ENCODE measurements at regions not wholly inside any gene's neighbourhood (a gene's known extent, or its start where the extent isn't known, plus 50 kb on each side); places are given as distances from the start of the nearest gene placed in this dataset.

DNA sequence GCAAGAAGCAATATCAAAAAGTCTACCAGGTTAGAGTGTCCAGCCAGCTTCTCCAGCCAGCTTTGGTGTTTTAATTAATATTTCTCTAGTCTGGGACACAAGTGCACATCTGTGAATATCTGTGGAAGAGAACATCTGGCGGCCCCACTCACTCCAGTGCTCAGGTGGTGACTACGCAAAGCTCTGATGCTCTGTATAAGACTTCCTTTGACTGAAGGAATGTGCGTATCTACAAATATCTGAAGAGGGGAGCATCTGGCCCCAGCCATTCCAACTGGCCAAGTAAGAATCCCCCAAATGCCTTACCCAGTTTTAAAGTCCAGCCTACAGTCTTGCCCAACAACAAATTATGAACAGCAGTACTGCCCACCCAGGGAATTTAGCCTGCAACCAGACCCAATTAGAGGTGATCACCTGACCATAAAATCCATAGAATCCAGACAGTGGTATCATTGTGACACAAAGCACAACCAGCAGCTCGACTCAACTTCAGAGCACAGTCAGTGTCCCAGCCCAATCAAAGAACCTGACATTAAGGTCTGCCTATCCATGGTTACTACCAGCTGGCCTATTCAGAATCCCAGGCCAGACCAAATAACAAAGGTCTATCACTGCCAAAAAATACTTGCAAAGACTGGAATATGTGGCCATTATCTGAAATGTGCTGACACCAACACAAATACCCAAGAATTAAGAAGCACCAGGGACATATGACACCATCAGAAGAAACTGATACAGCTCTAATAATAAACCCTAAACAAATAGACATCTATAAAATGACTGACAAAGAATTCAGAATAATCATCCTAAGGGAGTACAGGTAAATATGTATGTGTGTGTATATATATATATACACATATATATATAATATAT lies 76.1 kb upstream of the MANEA start:
- no peak for DNase-seq (ENCODE audit: low read depth)

DNA sequence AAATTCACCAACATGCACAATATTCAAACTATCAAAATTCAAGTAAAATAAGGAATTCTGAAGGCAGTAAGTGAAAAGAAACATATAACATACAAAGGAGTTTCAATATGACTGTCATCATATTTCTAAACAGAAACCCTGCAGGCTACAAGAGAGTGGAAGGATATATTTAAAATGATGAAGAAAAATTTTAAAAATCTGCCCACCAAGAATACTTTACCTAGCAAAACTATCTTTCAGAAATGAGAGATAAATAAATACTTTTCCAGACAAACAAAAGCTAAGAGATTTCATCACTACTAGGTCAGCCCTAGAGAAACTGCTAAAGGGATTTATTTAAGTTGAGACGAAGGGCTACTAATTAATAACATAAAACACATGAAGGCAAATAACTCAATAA lies 73.8 kb upstream of the MANEA start:
- no peak for DNase-seq (ENCODE audit: low read depth)

DNA sequence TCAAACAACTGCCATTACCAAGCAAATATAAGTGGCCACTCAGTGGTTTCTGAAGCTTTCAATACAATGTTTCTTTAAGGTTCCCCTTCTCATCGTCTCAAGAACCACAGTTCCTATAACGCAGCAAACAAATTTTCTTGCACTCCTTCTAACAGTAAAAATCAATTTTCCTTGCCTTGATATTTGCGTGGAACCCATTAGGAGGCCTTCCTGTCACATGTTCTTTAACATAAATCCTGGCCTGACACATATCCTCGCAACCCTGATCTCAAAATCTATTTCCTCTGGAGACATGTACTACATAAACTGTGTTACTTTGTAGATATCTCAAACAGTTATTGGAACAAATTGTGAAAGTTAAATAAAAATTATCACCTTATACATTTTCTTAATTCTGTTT lies 65.9 kb upstream of the MANEA start:
- no peak for DNase-seq (ENCODE audit: low read depth)

DNA sequence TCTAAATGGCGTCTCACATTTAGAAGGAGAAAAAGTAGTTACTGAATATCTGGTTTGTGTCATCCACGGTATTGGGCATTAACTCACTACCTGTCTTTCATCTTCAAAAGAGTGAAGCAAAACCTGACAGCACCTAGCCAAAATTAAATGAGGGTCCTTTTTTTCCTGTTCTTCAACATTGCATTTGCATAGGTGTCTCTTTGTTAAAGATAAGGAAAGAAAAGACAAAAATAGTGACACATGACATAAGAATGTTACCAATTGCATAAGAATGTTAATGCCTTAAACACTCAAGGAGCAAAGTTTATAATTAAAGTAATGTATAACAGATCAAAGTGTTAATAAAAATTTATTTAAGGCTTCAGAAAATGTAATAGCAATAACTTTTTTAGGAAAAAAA lies 61.4 kb upstream of the MANEA start:
- no peak for DNase-seq (ENCODE audit: low read depth)

DNA sequence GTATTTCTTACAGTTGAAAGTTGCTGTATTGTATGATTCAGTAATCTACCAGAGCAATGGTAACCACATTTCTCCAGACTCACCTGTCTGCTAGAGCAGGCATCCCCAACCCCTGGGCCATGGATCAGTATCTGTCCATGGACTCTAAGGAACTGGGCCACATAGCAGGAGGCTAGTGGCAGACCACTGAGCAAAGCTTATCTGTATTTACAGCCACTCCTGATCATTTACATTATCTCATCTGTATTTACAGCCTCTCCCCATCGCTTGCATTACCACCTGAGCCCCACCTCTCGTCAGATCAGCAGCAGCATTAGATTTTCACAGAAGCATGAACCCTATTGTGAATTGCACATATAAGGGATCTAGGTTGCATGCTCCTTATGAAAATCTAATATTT lies 60.3 kb upstream of the MANEA start:
- DNase-seq (ENCODE audit: low read depth), result no peak

DNA sequence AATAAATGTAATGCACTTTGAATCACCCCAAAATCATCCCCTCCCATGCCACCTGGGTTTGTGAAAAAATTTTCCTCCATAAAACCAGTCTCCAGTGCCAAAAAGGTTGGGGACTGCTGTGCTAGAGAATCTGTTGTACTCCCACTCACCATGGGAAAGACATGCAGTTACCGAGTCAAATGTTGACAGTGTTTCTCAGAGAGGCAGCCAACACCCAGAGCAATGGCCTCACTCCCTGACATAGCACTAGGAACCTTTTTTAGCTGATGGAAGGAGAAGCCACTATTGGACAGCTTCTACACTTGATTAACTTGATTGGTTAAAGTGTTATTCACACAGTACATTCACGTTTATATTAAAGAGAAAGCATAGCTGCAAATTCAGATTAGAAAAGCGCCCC lies 59.8 kb upstream of the MANEA start:
- DNase-seq (ENCODE audit: low read depth), result no peak

DNA sequence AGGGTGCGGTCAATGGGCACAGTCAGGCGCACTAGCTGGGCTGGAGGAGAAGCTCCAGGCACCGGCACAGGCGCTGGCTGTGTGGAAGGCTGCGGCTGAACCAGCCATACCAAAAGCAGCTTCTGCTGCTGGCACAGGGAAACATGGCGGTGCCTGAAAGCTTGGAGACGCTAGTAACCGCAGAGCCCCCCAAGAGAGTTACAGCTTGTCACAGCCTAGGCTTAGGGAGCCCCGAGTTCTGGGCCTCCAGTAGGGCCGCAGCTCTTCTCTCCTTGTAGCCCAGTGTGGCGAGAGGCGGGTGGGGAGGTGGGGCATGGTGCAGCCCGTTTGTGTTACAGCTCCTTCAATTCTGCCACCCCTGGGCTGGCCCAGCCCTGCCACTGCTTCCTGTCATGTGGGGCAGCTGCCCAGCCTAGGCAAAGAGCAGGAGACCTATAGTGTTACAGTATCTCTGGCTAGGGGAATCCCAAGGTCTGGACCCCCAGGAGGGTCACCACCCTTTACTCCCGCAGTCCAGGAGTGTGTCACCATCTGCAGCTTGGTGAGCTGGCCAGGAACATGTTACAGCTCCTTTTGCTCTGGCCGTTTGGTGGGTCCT lies 58.6 kb upstream of the MANEA start:
- DNase-seq (ENCODE audit: low read depth), result no peak

DNA sequence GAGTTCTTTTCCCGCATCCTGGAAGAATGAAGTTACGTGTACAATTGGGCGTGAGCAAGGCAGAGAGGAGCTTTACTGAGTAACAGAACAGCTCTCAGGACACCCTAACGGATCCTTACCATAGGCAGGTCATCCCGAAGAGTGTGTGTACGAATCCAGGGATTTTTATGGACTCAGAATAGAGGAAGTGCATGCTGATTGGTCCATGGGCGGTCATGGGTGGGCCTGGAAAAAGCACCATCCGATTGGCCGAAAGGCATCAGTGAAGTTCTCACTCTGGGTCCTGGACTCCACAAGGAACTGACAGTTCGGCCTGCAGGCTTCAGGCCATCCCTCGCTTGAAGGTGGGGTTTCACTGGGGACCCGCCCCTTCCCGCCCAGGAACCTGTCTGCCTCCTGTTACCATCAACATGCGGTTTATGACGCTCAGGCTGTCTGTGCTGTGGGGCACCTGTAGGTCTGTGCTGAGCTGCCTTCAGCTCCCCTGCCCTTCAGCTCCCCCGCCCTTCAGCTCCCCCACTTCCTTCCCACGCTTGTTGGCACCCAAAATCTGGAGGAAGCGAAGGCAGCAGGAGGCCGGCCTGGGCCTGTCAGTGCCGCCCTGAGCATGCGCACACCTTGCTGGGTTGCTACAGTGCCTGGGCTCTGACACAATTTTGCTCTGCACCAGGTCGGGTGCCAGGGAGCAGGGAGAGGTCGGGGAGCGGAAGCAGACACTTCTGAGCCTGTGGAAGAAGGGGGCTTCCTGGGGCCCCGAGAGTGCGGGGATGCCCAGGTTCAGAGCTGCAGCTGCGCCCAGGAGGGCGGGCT lies 57.9 kb upstream of the MANEA start:
- DNase-seq (ENCODE audit: low read depth), result no peak

DNA sequence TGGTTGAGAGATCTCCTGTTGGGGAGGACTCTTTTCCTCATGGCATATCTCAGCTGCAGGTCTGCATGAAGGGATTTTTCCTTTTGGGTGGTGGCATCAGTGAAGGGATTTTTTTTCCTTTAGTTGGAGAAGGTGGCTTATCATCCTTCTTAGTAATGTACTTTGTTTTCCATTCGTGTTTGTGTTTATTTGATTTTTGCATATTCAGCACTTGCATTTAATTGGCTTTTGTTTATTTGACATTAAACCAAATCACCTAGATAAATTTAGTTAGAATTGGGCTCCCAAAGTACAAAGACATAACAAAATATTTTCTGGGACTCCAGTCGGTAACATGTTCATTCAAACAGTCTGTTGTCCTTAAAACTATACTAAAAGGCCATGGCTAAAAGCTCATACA lies 56.2 kb upstream of the MANEA start:
- no peak for DNase-seq (ENCODE audit: low read depth)
